ENCODE measurements at regions not wholly inside any gene's neighbourhood (a gene's known extent, or its start where the extent isn't known, plus 50 kb on each side); places are given as distances from the start of the nearest gene placed in this dataset.

DNA sequence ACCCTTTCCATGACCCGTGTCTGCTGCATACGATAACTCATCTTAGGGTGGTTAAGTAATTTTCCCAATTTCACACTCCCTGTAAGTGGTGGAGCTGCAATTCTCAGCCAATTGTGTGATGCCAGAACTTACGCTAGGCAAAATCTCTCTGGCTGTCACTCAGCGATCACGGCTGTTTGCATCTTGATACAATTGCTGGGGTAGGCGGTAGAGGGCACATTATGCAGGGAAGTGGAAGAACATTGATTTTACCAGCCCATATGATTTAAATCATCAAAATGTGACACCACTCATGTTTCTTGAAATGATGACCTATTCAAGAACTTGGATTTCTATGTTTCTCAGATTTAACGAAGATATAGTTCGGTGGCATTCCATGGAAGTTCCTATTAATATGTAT, 108.7 kb upstream of the ADARB2 start:
- no peaks in the 10 kb centered on the region for H3K27me3 ChIP-seq (ENCODE audit: control insufficient read depth in 4 of 4, insufficient read depth in 4 of 4, low read length in 3 of 4)
- 86% methylated on average over 8 of the region's 8 CpGs for WGBS

DNA sequence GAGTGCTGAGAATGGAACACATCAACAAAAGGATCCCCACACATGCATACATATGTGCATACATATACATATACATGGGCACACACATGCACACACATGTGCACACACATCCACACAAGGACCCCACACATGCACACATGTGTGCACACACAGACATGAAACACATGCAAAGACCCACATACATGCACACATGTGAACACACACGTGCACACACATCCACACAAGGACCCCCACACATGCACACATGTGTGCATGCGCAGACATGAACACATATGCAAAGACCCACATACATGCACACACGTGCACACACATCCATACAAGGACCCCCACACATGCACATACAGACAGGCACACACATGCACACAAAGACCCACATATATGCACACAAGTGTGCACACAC, 104.4 kb upstream of the ADARB2 start:
- no peaks in the 10 kb centered on the region for H3K36me3 ChIP-seq (ENCODE audit: control insufficient read depth in 4 of 4, insufficient read depth in 3 of 4, low read depth in 1 of 4, low read length in 3 of 4)
- H3K4me1 ChIP-seq (ENCODE audit: control insufficient read depth in 4 of 4, insufficient read depth in 4 of 4, low read length in 3 of 4), result no peaks in the 10 kb centered on the region
- no peak for DNase-seq (ENCODE audit: low spot score)
- no peak overlapping the region for H3K9ac ChIP-seq (ENCODE audit: low read depth in 1 of 2, low read length in 2 of 2)
- H3K9me3 ChIP-seq (ENCODE audit: control insufficient read depth in 4 of 4, low read length in 3 of 4), result no peaks in the 10 kb centered on the region
- WGBS, result 86% methylated on average over 3 of the region's 3 CpGs
- no peak overlapping the region for H3K27ac ChIP-seq (ENCODE audit: low read depth in 1 of 2, low read length in 2 of 2)
- H3K4me3 ChIP-seq (ENCODE audit: low read depth in 1 of 3, low read length in 3 of 3), result no peak overlapping the region
- no peaks in the 10 kb centered on the region for H3K27me3 ChIP-seq (ENCODE audit: control insufficient read depth in 4 of 4, insufficient read depth in 4 of 4, low read length in 3 of 4)
- no peak for TF ChIP-seq JUND (IDR thresholded peaks at IDR 0.05)
- TF ChIP-seq SP1 (IDR thresholded peaks at IDR 0.05), result no peak
- TF ChIP-seq, protein P1, sequence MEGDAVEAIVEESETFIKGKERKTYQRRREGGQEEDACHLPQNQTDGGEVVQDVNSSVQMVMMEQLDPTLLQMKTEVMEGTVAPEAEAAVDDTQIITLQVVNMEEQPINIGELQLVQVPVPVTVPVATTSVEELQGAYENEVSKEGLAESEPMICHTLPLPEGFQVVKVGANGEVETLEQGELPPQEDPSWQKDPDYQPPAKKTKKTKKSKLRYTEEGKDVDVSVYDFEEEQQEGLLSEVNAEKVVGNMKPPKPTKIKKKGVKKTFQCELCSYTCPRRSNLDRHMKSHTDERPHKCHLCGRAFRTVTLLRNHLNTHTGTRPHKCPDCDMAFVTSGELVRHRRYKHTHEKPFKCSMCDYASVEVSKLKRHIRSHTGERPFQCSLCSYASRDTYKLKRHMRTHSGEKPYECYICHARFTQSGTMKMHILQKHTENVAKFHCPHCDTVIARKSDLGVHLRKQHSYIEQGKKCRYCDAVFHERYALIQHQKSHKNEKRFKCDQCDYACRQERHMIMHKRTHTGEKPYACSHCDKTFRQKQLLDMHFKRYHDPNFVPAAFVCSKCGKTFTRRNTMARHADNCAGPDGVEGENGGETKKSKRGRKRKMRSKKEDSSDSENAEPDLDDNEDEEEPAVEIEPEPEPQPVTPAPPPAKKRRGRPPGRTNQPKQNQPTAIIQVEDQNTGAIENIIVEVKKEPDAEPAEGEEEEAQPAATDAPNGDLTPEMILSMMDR (IDR thresholded peaks at IDR 0.05; ENCODE audit: low read depth, low read length, missing input control), result no peak
- no peak for TF ChIP-seq FOXA1 (IDR thresholded peaks at IDR 0.05)
- TF ChIP-seq GABPA (IDR thresholded peaks at IDR 0.05 in 1 of 2, conservative IDR thresholded peaks at IDR 0.05 in 1 of 2), result no peak
- TF ChIP-seq, protein P2, sequence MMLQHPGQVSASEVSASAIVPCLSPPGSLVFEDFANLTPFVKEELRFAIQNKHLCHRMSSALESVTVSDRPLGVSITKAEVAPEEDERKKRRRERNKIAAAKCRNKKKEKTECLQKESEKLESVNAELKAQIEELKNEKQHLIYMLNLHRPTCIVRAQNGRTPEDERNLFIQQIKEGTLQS (IDR thresholded peaks at IDR 0.05), result no peak
- TF ChIP-seq, protein P3, sequence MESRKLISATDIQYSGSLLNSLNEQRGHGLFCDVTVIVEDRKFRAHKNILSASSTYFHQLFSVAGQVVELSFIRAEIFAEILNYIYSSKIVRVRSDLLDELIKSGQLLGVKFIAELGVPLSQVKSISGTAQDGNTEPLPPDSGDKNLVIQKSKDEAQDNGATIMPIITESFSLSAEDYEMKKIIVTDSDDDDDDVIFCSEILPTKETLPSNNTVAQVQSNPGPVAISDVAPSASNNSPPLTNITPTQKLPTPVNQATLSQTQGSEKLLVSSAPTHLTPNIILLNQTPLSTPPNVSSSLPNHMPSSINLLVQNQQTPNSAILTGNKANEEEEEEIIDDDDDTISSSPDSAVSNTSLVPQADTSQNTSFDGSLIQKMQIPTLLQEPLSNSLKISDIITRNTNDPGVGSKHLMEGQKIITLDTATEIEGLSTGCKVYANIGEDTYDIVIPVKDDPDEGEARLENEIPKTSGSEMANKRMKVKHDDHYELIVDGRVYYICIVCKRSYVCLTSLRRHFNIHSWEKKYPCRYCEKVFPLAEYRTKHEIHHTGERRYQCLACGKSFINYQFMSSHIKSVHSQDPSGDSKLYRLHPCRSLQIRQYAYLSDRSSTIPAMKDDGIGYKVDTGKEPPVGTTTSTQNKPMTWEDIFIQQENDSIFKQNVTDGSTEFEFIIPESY (IDR thresholded peaks at IDR 0.05), result no peak

More for the DNA sequence above, 108.7 kb upstream of the ADARB2 start:
- Histone ChIP-seq H3K27ac (ENCODE audit: low read depth in 1 of 2, low read length in 2 of 2) (no peak overlapping the region), H3K4me1 (ENCODE audit: control insufficient read depth in 4 of 4, insufficient read depth in 4 of 4, low read length in 3 of 4) (no peaks in the 10 kb centered on the region), H3K9me3 (ENCODE audit: control insufficient read depth in 4 of 4, low read length in 3 of 4) (no peaks in the 10 kb centered on the region), H3K9ac (ENCODE audit: low read depth in 1 of 2, low read length in 2 of 2) (no peak overlapping the region), H3K4me3 (ENCODE audit: low read depth in 1 of 3, low read length in 3 of 3) (no peak overlapping the region), H3K36me3 (ENCODE audit: control insufficient read depth in 4 of 4, insufficient read depth in 3 of 4, low read depth in 1 of 4, low read length in 3 of 4) (no peaks in the 10 kb centered on the region)
- DNase-seq (ENCODE audit: low spot score), result no peak
- TF ChIP-seq HNF4G (IDR thresholded peaks at IDR 0.05) (no peak), TAF1 (conservative IDR thresholded peaks at IDR 0.05) (no peak), GABPA (IDR thresholded peaks at IDR 0.05 in 1 of 2, conservative IDR thresholded peaks at IDR 0.05 in 1 of 2) (no peak), HNF4A (conservative IDR thresholded peaks at IDR 0.05) (no peak), RXRA (IDR thresholded peaks at IDR 0.05) (no peak), RAD21 (IDR thresholded peaks at IDR 0.05) (no peak), NR2F2 (IDR thresholded peaks at IDR 0.05) (no peak), FOXA1 (IDR thresholded peaks at IDR 0.05) (no peak), SP1 (IDR thresholded peaks at IDR 0.05) (no peak), JUND (IDR thresholded peaks at IDR 0.05) (no peak), FOXA2 (IDR thresholded peaks at IDR 0.05) (no peak), YY1 (IDR thresholded peaks at IDR 0.05) (no peak), EGR1 (IDR thresholded peaks at IDR 0.05; ENCODE audit: low read depth in 2 of 2) (no peak)
- TF ChIP-seq, protein P4, sequence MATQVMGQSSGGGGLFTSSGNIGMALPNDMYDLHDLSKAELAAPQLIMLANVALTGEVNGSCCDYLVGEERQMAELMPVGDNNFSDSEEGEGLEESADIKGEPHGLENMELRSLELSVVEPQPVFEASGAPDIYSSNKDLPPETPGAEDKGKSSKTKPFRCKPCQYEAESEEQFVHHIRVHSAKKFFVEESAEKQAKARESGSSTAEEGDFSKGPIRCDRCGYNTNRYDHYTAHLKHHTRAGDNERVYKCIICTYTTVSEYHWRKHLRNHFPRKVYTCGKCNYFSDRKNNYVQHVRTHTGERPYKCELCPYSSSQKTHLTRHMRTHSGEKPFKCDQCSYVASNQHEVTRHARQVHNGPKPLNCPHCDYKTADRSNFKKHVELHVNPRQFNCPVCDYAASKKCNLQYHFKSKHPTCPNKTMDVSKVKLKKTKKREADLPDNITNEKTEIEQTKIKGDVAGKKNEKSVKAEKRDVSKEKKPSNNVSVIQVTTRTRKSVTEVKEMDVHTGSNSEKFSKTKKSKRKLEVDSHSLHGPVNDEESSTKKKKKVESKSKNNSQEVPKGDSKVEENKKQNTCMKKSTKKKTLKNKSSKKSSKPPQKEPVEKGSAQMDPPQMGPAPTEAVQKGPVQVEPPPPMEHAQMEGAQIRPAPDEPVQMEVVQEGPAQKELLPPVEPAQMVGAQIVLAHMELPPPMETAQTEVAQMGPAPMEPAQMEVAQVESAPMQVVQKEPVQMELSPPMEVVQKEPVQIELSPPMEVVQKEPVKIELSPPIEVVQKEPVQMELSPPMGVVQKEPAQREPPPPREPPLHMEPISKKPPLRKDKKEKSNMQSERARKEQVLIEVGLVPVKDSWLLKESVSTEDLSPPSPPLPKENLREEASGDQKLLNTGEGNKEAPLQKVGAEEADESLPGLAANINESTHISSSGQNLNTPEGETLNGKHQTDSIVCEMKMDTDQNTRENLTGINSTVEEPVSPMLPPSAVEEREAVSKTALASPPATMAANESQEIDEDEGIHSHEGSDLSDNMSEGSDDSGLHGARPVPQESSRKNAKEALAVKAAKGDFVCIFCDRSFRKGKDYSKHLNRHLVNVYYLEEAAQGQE (IDR thresholded peaks at IDR 0.05), result no peak
- TF ChIP-seq, protein P2 (IDR thresholded peaks at IDR 0.05), result no peak
- TF ChIP-seq, protein P5, sequence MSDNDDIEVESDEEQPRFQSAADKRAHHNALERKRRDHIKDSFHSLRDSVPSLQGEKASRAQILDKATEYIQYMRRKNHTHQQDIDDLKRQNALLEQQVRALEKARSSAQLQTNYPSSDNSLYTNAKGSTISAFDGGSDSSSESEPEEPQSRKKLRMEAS (IDR thresholded peaks at IDR 0.05), result no peak
- TF ChIP-seq, protein P1 (IDR thresholded peaks at IDR 0.05; ENCODE audit: low read depth, low read length, missing input control), result no peak
- TF ChIP-seq, protein P3 (IDR thresholded peaks at IDR 0.05), result no peak
